Mucosa of descending colon (tissue), 3 donors: ENCODE measurements at regions not wholly inside any gene's neighbourhood (a gene's known extent, or its start where the extent isn't known, plus 50 kb on each side); places are given as distances from the start of the nearest gene placed in this dataset.

Source experiments
- ATAC-seq: fragments of 200-7000 bp; cut with Tn5 transposase; one replicate; pipeline ENCODE4 v1.9.1; 2020; ENCODE audit warnings: mild to moderate bottlenecking, moderate library complexity
- DNase-seq, 3 donors: peaks; one replicate each; pipeline ENCODE4 v3.0.0-alpha.2; 2020
- H3K36me3 ChIP-seq: fragments of 200-600 bp; one replicate; pipeline ENCODE4 v1.8.0; 2021; ENCODE audit warnings: low read depth, mild to moderate bottlenecking
- H3K4me1 ChIP-seq: fragments of 200-600 bp; one replicate; pipeline ENCODE4 v1.8.0; 2021; ENCODE audit warnings: low read depth, mild to moderate bottlenecking
- H3K4me3 ChIP-seq: fragments of 200-600 bp; one replicate; pipeline ENCODE4 v1.8.0; 2021; ENCODE audit warnings: mild to moderate bottlenecking
- H3K9me3 ChIP-seq: fragments of 200-600 bp; one replicate; pipeline ENCODE4 v1.8.0; 2021; ENCODE audit warnings: mild to moderate bottlenecking
- intact Hi-C, 2 donors: fragments of 100-400 bp; cut with DNase I in 1 of 2; cut with micrococcal nuclease in 1 of 2; formaldehyde crosslinking; loops; one replicate each; pipeline versions ENCODE4 v1.11.0 to v1.11.1; 2022; cut with DNase I, micrococcal nuclease
- TF ChIP-seq, protein P1 (sequence below): fragments of 200-600 bp; IDR thresholded peaks from one replicate; pipeline ENCODE4 v1.8.0; 2022; ENCODE audit warnings: antibody characterized with exemption, mild to moderate bottlenecking
- donor health status: DM: no; HTN: no; CAD: no; lungs with moderate emphysema.
- donor health status: DM: no; HTN: no; CAD: no.
- donor health status: DM: no; HTN: yes; CAD: no.

DNA sequence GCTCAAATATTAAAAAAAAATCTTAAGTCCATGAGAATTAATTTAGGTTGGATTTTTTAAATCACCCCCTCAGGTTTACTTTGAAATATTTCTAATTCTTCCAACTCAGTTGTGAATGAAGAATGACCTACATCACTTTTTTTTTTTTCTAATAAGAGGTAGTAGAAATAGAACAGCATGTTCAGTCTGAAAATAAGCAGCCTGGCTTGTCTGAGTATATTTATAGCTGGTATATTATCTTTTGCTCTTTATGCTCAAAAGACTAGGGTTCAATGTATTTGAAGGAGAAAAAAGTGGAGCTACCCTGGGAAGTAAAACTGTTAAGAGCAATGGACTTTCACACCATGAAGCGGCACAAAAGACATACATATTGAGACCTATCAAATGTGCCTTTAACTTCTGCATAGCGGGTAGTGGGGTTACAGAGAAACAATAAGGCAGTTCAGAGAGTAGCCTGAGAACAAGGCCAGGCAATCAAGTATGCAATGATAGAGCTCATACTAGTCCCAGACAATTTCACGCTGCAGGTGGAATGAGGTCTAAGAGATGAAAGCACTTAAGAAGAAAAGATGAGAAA lies 175.4 kb upstream of the CDH12 start:
- no peaks in the 10 kb centered on the region for H3K36me3 ChIP-seq
- no peaks in the 10 kb centered on the region for H3K9me3 ChIP-seq
- TF ChIP-seq, protein P1, sequence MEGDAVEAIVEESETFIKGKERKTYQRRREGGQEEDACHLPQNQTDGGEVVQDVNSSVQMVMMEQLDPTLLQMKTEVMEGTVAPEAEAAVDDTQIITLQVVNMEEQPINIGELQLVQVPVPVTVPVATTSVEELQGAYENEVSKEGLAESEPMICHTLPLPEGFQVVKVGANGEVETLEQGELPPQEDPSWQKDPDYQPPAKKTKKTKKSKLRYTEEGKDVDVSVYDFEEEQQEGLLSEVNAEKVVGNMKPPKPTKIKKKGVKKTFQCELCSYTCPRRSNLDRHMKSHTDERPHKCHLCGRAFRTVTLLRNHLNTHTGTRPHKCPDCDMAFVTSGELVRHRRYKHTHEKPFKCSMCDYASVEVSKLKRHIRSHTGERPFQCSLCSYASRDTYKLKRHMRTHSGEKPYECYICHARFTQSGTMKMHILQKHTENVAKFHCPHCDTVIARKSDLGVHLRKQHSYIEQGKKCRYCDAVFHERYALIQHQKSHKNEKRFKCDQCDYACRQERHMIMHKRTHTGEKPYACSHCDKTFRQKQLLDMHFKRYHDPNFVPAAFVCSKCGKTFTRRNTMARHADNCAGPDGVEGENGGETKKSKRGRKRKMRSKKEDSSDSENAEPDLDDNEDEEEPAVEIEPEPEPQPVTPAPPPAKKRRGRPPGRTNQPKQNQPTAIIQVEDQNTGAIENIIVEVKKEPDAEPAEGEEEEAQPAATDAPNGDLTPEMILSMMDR: no peak
- DNase-seq: no peak
- ATAC-seq: no peak
- H3K4me3 ChIP-seq: no peak overlapping the region
- no peaks in the 10 kb centered on the region for H3K4me1 ChIP-seq
- intact Hi-C loops: no loop called here

DNA sequence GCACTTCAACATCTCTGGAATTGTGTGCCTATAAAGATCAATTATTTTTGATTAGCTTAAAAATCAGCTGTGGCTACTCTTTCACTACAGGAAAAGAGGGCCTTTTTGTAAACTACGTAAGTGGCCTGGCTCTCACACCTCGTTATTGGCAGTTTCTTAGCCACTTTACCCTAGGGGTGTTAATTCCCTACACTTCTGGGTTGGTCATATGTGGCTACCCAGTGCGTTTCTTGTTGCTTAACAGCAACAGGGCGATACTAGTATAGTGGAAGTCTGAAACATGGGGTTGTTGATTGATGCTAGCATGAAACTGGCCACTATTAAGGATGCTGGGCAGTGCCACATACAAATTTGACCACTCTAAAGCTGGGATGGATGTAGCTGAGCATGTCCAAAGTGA lies 174.7 kb upstream of the CDH12 start:
- Histone ChIP-seq H3K4me3 (no peak overlapping the region), H3K9me3 (no peaks in the 10 kb centered on the region), H3K4me1 (no peaks in the 10 kb centered on the region), H3K36me3 (no peaks in the 10 kb centered on the region)
- ATAC-seq: no peak
- intact Hi-C loops: no loop called here
- no peak for DNase-seq
- TF ChIP-seq, protein P1: no peak

DNA sequence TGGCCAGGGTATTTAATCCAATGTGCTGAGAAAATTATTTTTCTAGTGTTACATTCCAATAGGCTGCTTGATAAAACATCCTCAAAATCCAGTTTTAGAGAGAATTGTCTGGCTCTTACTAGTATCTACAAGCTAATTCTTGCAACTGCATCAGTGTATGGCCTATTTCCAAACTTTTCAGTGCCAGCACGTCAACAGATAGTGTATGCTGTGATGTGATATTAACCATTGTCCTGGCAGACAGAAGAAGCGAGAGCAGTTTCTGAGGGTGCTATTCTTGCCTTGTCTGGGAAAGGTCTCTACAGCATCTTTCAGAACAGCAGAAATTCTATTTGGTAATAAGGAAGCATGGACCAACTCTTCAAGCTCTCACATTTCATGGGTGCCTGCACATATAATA lies 174.2 kb upstream of the CDH12 start:
- H3K36me3 ChIP-seq: no peaks in the 10 kb centered on the region
- no peaks in the 10 kb centered on the region for H3K4me1 ChIP-seq
- no peak for DNase-seq
- intact Hi-C loops: no loop called here
- H3K9me3 ChIP-seq: no peaks in the 10 kb centered on the region
- TF ChIP-seq, protein P1: no peak
- H3K4me3 ChIP-seq: no peak overlapping the region
- ATAC-seq: no peak

DNA sequence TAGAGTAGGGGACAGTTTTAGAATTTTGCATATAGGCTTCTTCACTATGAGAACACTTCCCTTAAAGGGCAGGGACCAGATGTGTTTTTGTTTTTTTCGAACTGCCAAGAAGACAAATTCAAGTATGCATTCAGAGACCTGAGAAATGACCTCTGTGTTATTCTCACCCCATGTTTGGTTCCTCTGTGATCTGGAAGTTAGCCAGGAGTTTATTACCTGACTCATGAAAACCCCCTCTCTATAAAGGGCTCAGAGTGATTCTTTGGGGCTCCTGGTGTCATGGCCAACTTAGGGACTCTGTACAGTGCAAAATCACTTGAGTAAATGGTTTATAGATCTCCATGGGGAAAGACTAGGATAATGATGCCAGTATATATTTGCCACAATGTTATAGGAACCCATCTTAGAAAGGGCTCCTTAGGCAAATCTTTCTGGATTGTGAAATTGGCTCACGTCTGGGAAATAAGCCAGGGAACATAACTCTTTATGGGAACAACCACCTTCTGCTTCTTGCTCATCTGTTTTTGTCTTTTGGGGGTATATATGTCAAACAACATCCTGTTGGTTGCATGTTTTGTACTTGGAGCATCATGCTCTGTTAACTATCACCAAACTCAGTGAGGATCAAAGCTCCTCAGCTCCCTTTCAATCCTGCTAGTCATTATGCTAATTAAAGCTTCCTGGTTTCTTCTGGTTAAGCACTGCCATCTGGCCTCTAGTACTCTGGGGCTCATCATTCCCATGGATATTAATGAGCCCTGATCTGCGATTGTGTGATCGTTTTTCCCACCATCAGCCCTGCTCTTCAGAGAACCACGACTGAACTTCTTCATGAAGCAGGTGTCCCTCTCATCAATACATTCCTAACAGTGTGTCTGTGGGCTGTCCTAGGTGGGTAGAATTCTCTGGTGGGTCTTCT lies 173.4 kb upstream of the CDH12 start:
- no peaks in the 10 kb centered on the region for H3K36me3 ChIP-seq
- no peaks in the 10 kb centered on the region for H3K4me1 ChIP-seq
- no peaks in the 10 kb centered on the region for H3K9me3 ChIP-seq
- no peak overlapping the region for H3K4me3 ChIP-seq
- ATAC-seq: no peak
- intact Hi-C loops: no loop called here
- TF ChIP-seq, protein P1: no peak
- DNase-seq: no peak

DNA sequence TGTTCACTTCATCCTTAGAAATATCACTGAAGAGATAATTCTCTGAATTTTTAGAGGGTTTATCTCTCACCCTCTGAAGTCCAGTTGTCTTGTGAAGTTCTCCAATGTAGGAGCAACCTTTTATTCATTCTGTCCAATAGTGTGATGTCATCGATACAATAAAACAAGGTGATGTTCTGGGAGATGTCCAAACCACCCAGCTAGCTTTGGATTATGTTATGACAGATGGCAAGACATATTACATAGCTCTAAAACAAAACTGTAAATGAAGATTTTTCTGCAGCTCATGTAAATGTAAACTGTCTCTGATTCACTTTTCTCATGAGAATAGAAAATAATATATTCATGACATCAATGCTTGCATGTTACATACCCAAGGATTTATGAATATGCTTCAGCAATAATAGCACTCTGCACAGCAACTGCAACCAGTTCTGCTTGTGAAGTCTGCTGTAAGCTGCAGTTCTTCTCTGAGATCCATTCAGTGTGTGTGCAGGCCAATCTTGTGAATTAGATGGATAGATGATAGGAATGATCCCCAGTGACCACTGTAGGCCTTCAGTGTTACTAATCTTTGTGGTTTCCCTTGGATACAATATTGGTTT lies 172.6 kb upstream of the CDH12 start:
- no peak for DNase-seq
- intact Hi-C loops: no loop called here
- Histone ChIP-seq H3K4me3 (no peak overlapping the region), H3K4me1 (no peaks in the 10 kb centered on the region), H3K9me3 (no peaks in the 10 kb centered on the region), H3K36me3 (no peaks in the 10 kb centered on the region)
- TF ChIP-seq, protein P1: no peak
- no peak for ATAC-seq
